Fibroblast of lung (primary cell): ENCODE measurements at regions not wholly inside any gene's neighbourhood (a gene's known extent, or its start where the extent isn't known, plus 50 kb on each side); places are given as distances from the start of the nearest gene placed in this dataset.

ENCODE experiments used
- DNase-seq, 2 donors: peaks; one replicate each; pipeline versions ENCODE4 v3.0.0 to v3.0.0-alpha.2; 2010; ENCODE audit warnings: low read depth in 2 of 2
- H2AFZ ChIP-seq: 2 replicates; pipeline ENCODE4 v1.5.1; 2012; ENCODE audit warnings: low read length, control low read depth, inconsistent platforms
- H3K27ac ChIP-seq: 2 replicates; pipeline ENCODE4 v1.5.1; 2011; ENCODE audit warnings: low read length, control low read depth; ENCODE audit not compliant: insufficient read depth
- H3K27me3 ChIP-seq: 2 replicates; pipeline ENCODE4 v1.5.1; 2011; ENCODE audit warnings: mild to moderate bottlenecking, low read length; ENCODE audit not compliant: control insufficient read depth, insufficient read depth
- H3K36me3 ChIP-seq: 2 replicates; pipeline ENCODE4 v1.5.1; 2011; ENCODE audit warnings: low read length; ENCODE audit not compliant: control insufficient read depth, insufficient read depth
- H3K4me1 ChIP-seq: 2 replicates; pipeline ENCODE4 v1.5.1; 2011; ENCODE audit warnings: low read length; ENCODE audit not compliant: control insufficient read depth, insufficient read depth; ENCODE audit errors: extremely low read depth
- H3K4me2 ChIP-seq: 2 replicates; pipeline ENCODE4 v1.5.1; 2011; ENCODE audit warnings: low read length, control low read depth; ENCODE audit not compliant: insufficient read depth; ENCODE audit errors: extremely low read depth
- H3K4me3 ChIP-seq, 4 experiments: fragments of 200-600 bp in 1 of 4; sonication (generic) in 1 of 4; replicated peaks in 1 of 4; 2 replicates each; pipeline ENCODE4 v1.5.1; 2011 to 2016; ENCODE audit warnings: low read length in 4 of 4, low read depth in 3 of 4, mild to moderate bottlenecking in 3 of 4, control low read depth in 2 of 4, inconsistent platforms in 1 of 4, mixed read lengths in 1 of 4; ENCODE audit not compliant: insufficient read depth in 1 of 4; ENCODE audit errors: control extremely low read depth in 1 of 4
- H3K79me2 ChIP-seq: 2 replicates; pipeline ENCODE4 v1.5.1; 2012; ENCODE audit warnings: mild to moderate bottlenecking, low read length, inconsistent platforms; ENCODE audit not compliant: control insufficient read depth, insufficient read depth
- H3K9ac ChIP-seq: 2 replicates; pipeline ENCODE4 v1.5.1; 2011; ENCODE audit warnings: mild to moderate bottlenecking, low read length, control low read depth; ENCODE audit not compliant: insufficient read depth
- H3K9me3 ChIP-seq: 2 replicates; pipeline ENCODE4 v1.5.1; 2012; ENCODE audit warnings: low read depth, low read length; ENCODE audit not compliant: control insufficient read depth, insufficient read depth
- H4K20me1 ChIP-seq: 2 replicates; pipeline ENCODE4 v1.5.1; 2011; ENCODE audit warnings: low read length; ENCODE audit not compliant: control insufficient read depth, insufficient read depth; ENCODE audit errors: extremely low read depth
- CTCF ChIP-seq, 2 donors: IDR thresholded peaks in 1 of 2; conservative IDR thresholded peaks in 1 of 2; 1 replicate in 1 of 2; 2 replicates in 1 of 2; pipeline ENCODE4 v1.5.1; 2011 to 2012; ENCODE audit warnings: low read length in 2 of 2, control low read depth in 1 of 2, inconsistent platforms in 1 of 2, low read depth in 1 of 2, mild to moderate bottlenecking in 1 of 2
- EZH2 ChIP-seq: IDR thresholded peaks from 2 replicates; pipeline ENCODE4 v1.5.1; 2012; ENCODE audit warnings: low read length, control low read depth, mild to moderate bottlenecking; ENCODE audit errors: missing control alignments

- no peaks in the 10 kb centered on the region for H4K20me1 ChIP-seq
- no peak overlapping the region for H3K9ac ChIP-seq
- H3K79me2 ChIP-seq, result no peaks in the 10 kb centered on the region
- no peaks in the 10 kb centered on the region for H3K36me3 ChIP-seq
- H2AFZ ChIP-seq, result no peak overlapping the region
- H3K4me3 ChIP-seq, result no peak overlapping the region
- no peaks in the 10 kb centered on the region for H3K9me3 ChIP-seq
- DNase-seq, result no peak
- H3K27me3 ChIP-seq, result no peaks in the 10 kb centered on the region
- H3K4me1 ChIP-seq, result no peaks in the 10 kb centered on the region
- H3K4me2 ChIP-seq, result no peak overlapping the region
- no peak overlapping the region for H3K27ac ChIP-seq
- TF ChIP-seq EZH2, result no peak
- peak in 1 of 2 donors; percentile 14 for TF ChIP-seq CTCF (conservative IDR thresholded peaks at IDR 0.05 in 1 of 2, IDR thresholded peaks at IDR 0.05 in 1 of 2; ENCODE audit: low read depth in 1 of 2, low read length in 2 of 2)
Measured at GRCh38 chr2:65686928-65687521, 254.6 kb upstream of the SPRED2 start.

GRCh38 chr2:65681503-65681902, 249.1 kb upstream of the SPRED2 start:
- H3K9ac ChIP-seq, result no peak overlapping the region
- TF ChIP-seq CTCF (conservative IDR thresholded peaks at IDR 0.05 in 1 of 2, IDR thresholded peaks at IDR 0.05 in 1 of 2; ENCODE audit: low read depth in 1 of 2, low read length in 2 of 2), result no peak
- TF ChIP-seq EZH2, result no peak
- no peaks in the 10 kb centered on the region for H4K20me1 ChIP-seq
- no peaks in the 10 kb centered on the region for H3K79me2 ChIP-seq
- no peak for DNase-seq
- H2AFZ ChIP-seq, result no peak overlapping the region
- H3K4me3 ChIP-seq, result no peak overlapping the region
- H3K27ac ChIP-seq, result no peak overlapping the region
- no peaks in the 10 kb centered on the region for H3K4me1 ChIP-seq
- H3K4me2 ChIP-seq, result no peak overlapping the region
- H3K36me3 ChIP-seq, result no peaks in the 10 kb centered on the region
- no peaks in the 10 kb centered on the region for H3K9me3 ChIP-seq
- no peaks in the 10 kb centered on the region for H3K27me3 ChIP-seq

- Histone ChIP-seq H3K27ac (no peak overlapping the region), H3K4me2 (no peak overlapping the region), H3K9me3 (no peaks in the 10 kb centered on the region), H3K4me1 (no peaks in the 10 kb centered on the region), H3K4me3 (no peak overlapping the region), H4K20me1 (no peaks in the 10 kb centered on the region), H3K79me2 (no peaks in the 10 kb centered on the region), H3K27me3 (no peaks in the 10 kb centered on the region), H2AFZ (no peak overlapping the region), H3K36me3 (no peaks in the 10 kb centered on the region), H3K9ac (no peak overlapping the region)
- DNase-seq, result no peak
- TF ChIP-seq EZH2 (no peak), CTCF (conservative IDR thresholded peaks at IDR 0.05 in 1 of 2, IDR thresholded peaks at IDR 0.05 in 1 of 2; ENCODE audit: low read depth in 1 of 2, low read length in 2 of 2) (no peak)
Measured at GRCh38 chr2:65678779-65679391, 246.5 kb upstream of the SPRED2 start.
